Esophagus muscularis mucosa (tissue), 4 donors: ENCODE measurements at regions not wholly inside any gene's neighbourhood (a gene's known extent, or its start where the extent isn't known, plus 50 kb on each side); places are given as distances from the start of the nearest gene placed in this dataset.

Experiments used
- DNase-seq: peaks from one replicate; pipeline ENCODE4 v3.0.0-alpha.2; 2017; ENCODE audit errors: extremely low spot score
- H3K27ac ChIP-seq, 4 donors: fragments of 200-600 bp; sonication (generic); replicated peaks in 1 of 4; 1 replicate in 3 of 4; 2 replicates in 1 of 4; pipeline ENCODE4 v1.5.1; 2016 to 2019; ENCODE audit warnings: mild to moderate bottlenecking in 1 of 4
- H3K27me3 ChIP-seq, 4 donors: fragments of 200-600 bp; sonication (generic); one replicate each; pipeline versions ENCODE4 v1.5.1 to v1.6.0; 2016 to 2019
- H3K36me3 ChIP-seq, 4 donors: fragments of 200-600 bp; sonication (generic); one replicate each; pipeline ENCODE4 v1.5.1; 2016 to 2019
- H3K4me1 ChIP-seq, 4 donors: fragments of 200-600 bp; sonication (generic); one replicate each; pipeline ENCODE4 v1.5.1; 2016 to 2019
- H3K4me3 ChIP-seq, 4 donors: fragments of 200-600 bp; sonication (generic); 1 replicate in 2 of 4; 2 replicates in 2 of 4; pipeline ENCODE4 v1.5.1; 2016 to 2019; ENCODE audit warnings: mild to moderate bottlenecking in 4 of 4, moderate library complexity in 1 of 4
- H3K9me3 ChIP-seq, 4 donors: fragments of 200-600 bp; sonication (generic); 1 replicate in 3 of 4; 2 replicates in 1 of 4; pipeline ENCODE4 v1.5.1; 2016 to 2019
- CTCF ChIP-seq, 3 experiments: fragments of 200-600 bp in 2 of 3; fragments of 450-650 bp in 1 of 3; sonication (generic) in 2 of 3; IDR thresholded peaks; one replicate each; pipeline ENCODE4 v1.5.1; 2017 to 2019; ENCODE audit warnings: antibody characterized with exemption in 3 of 3, mild to moderate bottlenecking in 2 of 3, moderate library complexity in 1 of 3
- EP300 ChIP-seq: sonication (generic); formaldehyde crosslinking; IDR thresholded peaks from one replicate; pipeline ENCODE4 v1.6.1; 2017; ENCODE audit warnings: antibody characterized with exemption
- POLR2A ChIP-seq: fragments of 450-650 bp; IDR thresholded peaks from one replicate; pipeline ENCODE4 v1.6.1; 2017; ENCODE audit warnings: antibody characterized with exemption, moderate library complexity, mild to moderate bottlenecking, low read depth
- POLR2AphosphoS5 ChIP-seq, 2 donors: sonication (generic); formaldehyde crosslinking; IDR thresholded peaks; one replicate each; pipeline ENCODE4 v1.6.1; 2017; ENCODE audit warnings: antibody characterized with exemption in 2 of 2
- WGBS: methylation state at CpG from one replicate; pipeline ENCODE4 v1.1.5; 2018; 5-methylcytosine and 5-hydroxymethylcytosine counted together
- intact Hi-C: fragments of 100-400 bp; cut with DNase I; formaldehyde crosslinking; loops from one replicate; pipeline ENCODE4 v1.15.1; 2023

GRCh38 chr12:11946161-11946560, 124.6 kb upstream of the BCL2L14 start:
- Histone ChIP-seq H3K4me1 (peaks cover 0 to 8% (median 3%) of the 10 kb centered on the region in 4 donors), H3K27me3 (no peaks in the 10 kb centered on the region), H3K36me3 (no peaks in the 10 kb centered on the region), H3K9me3 (no peaks in the 10 kb centered on the region), H3K4me3 (no peak overlapping the region), H3K27ac (no peak overlapping the region)
- intact Hi-C loops, result no loop called here
- DNase-seq, result peak; percentile 84
- 90% methylated on average over 13 of the region's 13 CpGs for WGBS
- no peak for TF ChIP-seq EP300
- no peak for TF ChIP-seq CTCF (IDR thresholded peaks at IDR 0.05)
- no peak for TF ChIP-seq POLR2AphosphoS5 (IDR thresholded peaks at IDR 0.05)
- TF ChIP-seq POLR2A, result no peak

- Histone ChIP-seq H3K4me3 (no peak overlapping the region), H3K36me3 (no peaks in the 10 kb centered on the region), H3K27me3 (no peaks in the 10 kb centered on the region), H3K4me1 (peaks cover 0 to 8% (median 3%) of the 10 kb centered on the region in 4 donors), H3K9me3 (no peaks in the 10 kb centered on the region), H3K27ac (no peak overlapping the region)
- TF ChIP-seq POLR2AphosphoS5 (IDR thresholded peaks at IDR 0.05) (no peak), EP300 (no peak), POLR2A (no peak), CTCF (IDR thresholded peaks at IDR 0.05) (no peak)
- WGBS, result 73% methylated on average over 6 of the region's 6 CpGs
- intact Hi-C loops, result no loop called here
- peak; percentile 60 for DNase-seq
Observed at GRCh38 chr12:11947213-11947612, 123.5 kb upstream of the BCL2L14 start.

- Histone ChIP-seq H3K4me3 (no peak overlapping the region), H3K27ac (no peak overlapping the region), H3K9me3 (no peaks in the 10 kb centered on the region), H3K4me1 (peaks cover 0 to 12% (median 3%) of the 10 kb centered on the region in 4 donors), H3K36me3 (no peaks in the 10 kb centered on the region), H3K27me3 (no peaks in the 10 kb centered on the region)
- 60% methylated on average over 6 of the region's 9 CpGs for WGBS
- peak; percentile 60 for DNase-seq
- intact Hi-C loops, result no loop called here
- no peak for TF ChIP-seq POLR2AphosphoS5 (IDR thresholded peaks at IDR 0.05)
- no peak for TF ChIP-seq CTCF (IDR thresholded peaks at IDR 0.05)
Observed at GRCh38 chr12:11949738-11950411, 120.9 kb upstream of the BCL2L14 start.

GRCh38 chr12:11951209-11951608, 119.5 kb upstream of the BCL2L14 start:
- DNase-seq, result no peak
- Histone ChIP-seq H3K4me3 (no peak overlapping the region), H3K27me3 (no peaks in the 10 kb centered on the region), H3K36me3 (no peaks in the 10 kb centered on the region), H3K27ac (no peak overlapping the region), H3K4me1 (peaks cover 0 to 12% (median 3%) of the 10 kb centered on the region in 4 donors), H3K9me3 (no peaks in the 10 kb centered on the region)
- 85% methylated on average over 5 of the region's 5 CpGs for WGBS
- intact Hi-C loops, result no loop called here
- TF ChIP-seq CTCF (IDR thresholded peaks at IDR 0.05) (no peak), EP300 (no peak), POLR2AphosphoS5 (IDR thresholded peaks at IDR 0.05) (no peak), POLR2A (no peak)

GRCh38 chr12:11953523-11953922, 117.2 kb upstream of the BCL2L14 start:
- Histone ChIP-seq H3K9me3 (no peaks in the 10 kb centered on the region), H3K27me3 (no peaks in the 10 kb centered on the region), H3K27ac (no peak overlapping the region), H3K4me3 (no peak overlapping the region), H3K36me3 (no peaks in the 10 kb centered on the region), H3K4me1 (peaks cover 0 to 12% (median 3%) of the 10 kb centered on the region in 4 donors)
- no peak for TF ChIP-seq POLR2AphosphoS5 (IDR thresholded peaks at IDR 0.05)
- no peak for TF ChIP-seq CTCF (IDR thresholded peaks at IDR 0.05)
- TF ChIP-seq POLR2A, result no peak
- no peak for TF ChIP-seq EP300
- 70% methylated on average over 7 of the region's 7 CpGs for WGBS
- no peak for DNase-seq
- intact Hi-C loops, result no loop called here
